GM21576 (cell line): ENCODE measurements at regions not wholly inside any gene's neighbourhood (a gene's known extent, or its start where the extent isn't known, plus 50 kb on each side); places are given as distances from the start of the nearest gene placed in this dataset.
"Not testable (repeated sequence)": the region's sequence is repeated elsewhere in the genome, so short reads cannot be mapped to it uniquely, and the experiment has no call there.

Experiments used
- ATAC-seq: cut with Tn5 transposase; IDR thresholded peaks from one replicate; pipeline ENCODE4 v1.9.1; 2021; ENCODE audit warnings: mild to moderate bottlenecking, moderate library complexity; ENCODE audit not compliant: unreplicated experiment

- ATAC-seq, result no peak
These were observed 626.1 kb upstream of the ID4 start for GRCh38 chr6:19210849-19211590.

GRCh38 chr6:19214231-19214630, 622.9 kb upstream of the ID4 start:
- ATAC-seq, result no peak

- no peak for ATAC-seq
These were observed 617.2 kb upstream of the ID4 start for GRCh38 chr6:19219931-19220330.

GRCh38 chr6:19231878-19232561, 605.1 kb upstream of the ID4 start:
- ATAC-seq, result no peak

GRCh38 chr6:19245656-19246055, 591.5 kb upstream of the ID4 start:
- ATAC-seq, result no peak

- ATAC-seq, result not testable (repeated sequence)
These were observed 590.0 kb upstream of the ID4 start for GRCh38 chr6:19247181-19247580.

- not testable (repeated sequence) for ATAC-seq
These were observed 581.0 kb upstream of the ID4 start for GRCh38 chr6:19256123-19256522.

GRCh38 chr6:19261642-19262041, 575.5 kb upstream of the ID4 start:
- ATAC-seq, result no peak

- no peak for ATAC-seq
These were observed 569.1 kb upstream of the ID4 start for GRCh38 chr6:19268117-19268516.

GRCh38 chr6:19268718-19269117, 568.5 kb upstream of the ID4 start:
- ATAC-seq, result no peak

- ATAC-seq, result no peak
These were observed 567.8 kb upstream of the ID4 start for GRCh38 chr6:19269341-19269898.

- no peak for ATAC-seq
These were observed 566.6 kb upstream of the ID4 start for GRCh38 chr6:19270616-19271015.

GRCh38 chr6:19279273-19279684, 557.9 kb upstream of the ID4 start:
- ATAC-seq, result no peak

GRCh38 chr6:19287928-19288327, 549.2 kb upstream of the ID4 start:
- no peak for ATAC-seq

GRCh38 chr6:19289457-19289856, 547.7 kb upstream of the ID4 start:
- no peak for ATAC-seq

GRCh38 chr6:19297880-19298279, 539.3 kb upstream of the ID4 start:
- no peak for ATAC-seq

GRCh38 chr6:19298421-19298820, 538.7 kb upstream of the ID4 start:
- ATAC-seq, result no peak

GRCh38 chr6:19299129-19299528, 538.0 kb upstream of the ID4 start:
- no peak for ATAC-seq

GRCh38 chr6:19301980-19302379, 535.2 kb upstream of the ID4 start:
- ATAC-seq, result no peak

- ATAC-seq, result no peak
These were observed 533.8 kb upstream of the ID4 start for GRCh38 chr6:19303383-19303782.

GRCh38 chr6:19309661-19310060, 527.5 kb upstream of the ID4 start:
- no peak for ATAC-seq

GRCh38 chr6:19311786-19312185, 525.4 kb upstream of the ID4 start:
- ATAC-seq, result no peak
